CD4-positive, alpha-beta T cell treated with Interferon gamma for 1 hour (primary cell): ENCODE measurements at regions not wholly inside any gene's neighbourhood (a gene's known extent, or its start where the extent isn't known, plus 50 kb on each side); places are given as distances from the start of the nearest gene placed in this dataset.
"Not testable (repeated sequence)": the region's sequence is repeated elsewhere in the genome, so short reads cannot be mapped to it uniquely, and the experiment has no call there.

Source experiments
- DNase-seq: peaks from one replicate; pipeline ENCODE4 v3.0.0-alpha.2; 2020

DNA sequence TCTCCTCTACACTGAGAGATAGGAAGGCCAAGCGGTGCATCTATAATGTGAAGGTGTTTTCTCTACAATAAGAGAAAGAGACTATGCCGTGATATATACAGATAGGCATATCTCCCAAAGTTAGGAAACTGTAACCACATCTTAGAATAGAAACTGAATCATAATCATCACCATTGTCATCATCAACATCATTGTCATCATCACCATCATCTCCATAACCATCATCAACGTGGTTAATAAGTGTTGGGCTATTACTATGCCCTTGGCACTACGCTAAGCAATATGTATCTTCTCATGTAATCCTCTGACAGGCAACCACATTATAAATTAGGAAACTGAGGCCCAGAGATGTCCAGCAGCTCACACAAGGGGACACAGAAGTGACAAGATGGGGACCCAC lies 369.9 kb downstream of the ANAPC1 start:
- not testable (repeated sequence) for DNase-seq

GRCh38 chr2:111517050-111517720 lies 366.8 kb downstream of the ANAPC1 start:
- not testable (repeated sequence) for DNase-seq

- not testable (repeated sequence) for DNase-seq
Observed at GRCh38 chr2:111517721-111518053, 366.3 kb downstream of the ANAPC1 start.

DNA sequence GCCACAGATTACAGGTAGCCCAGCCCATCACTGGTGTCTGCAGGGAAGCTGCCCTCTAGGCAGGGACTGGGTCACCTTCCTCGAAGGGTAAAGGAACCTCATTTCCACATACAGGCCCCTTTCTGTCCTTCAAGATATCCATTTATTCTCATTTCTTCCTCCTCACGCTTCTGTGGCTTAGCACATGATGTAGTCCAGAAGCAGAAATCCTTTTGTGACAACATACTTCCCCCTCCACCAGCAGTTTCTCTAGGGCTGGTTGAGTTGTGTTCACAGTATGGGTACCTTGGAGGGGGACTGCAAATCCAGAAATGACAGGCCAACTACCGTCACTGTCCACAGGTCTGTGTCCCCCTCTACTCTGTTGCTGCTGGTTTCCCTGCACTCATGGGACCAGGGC lies 364.9 kb downstream of the ANAPC1 start:
- no peak for DNase-seq

DNA sequence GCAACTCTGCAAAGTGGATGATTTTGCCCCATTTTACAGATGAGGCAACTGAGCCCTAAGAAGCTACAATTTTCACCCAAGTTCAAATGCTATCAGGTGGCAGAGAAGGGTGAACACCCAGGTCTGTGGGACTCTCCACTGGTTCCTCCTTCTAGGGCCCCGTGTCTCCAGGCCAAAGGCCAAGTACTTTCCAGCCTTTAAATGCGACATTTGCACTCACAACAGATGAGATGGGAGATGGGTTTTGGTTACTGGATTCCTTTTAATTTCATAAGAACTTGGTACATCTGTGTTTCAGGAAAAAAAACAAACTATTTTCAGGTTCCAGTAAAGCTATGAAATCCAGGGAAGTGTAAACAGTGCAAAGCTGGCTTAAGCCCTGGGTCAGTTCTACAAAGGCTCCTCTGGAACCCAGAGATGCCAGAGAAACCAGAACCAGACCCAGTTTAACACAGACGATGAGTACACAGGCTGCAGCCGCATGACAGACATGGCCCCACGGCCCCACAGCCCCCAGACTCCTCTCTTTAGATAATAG lies 361.7 kb downstream of the ANAPC1 start:
- DNase-seq, result no peak

DNA sequence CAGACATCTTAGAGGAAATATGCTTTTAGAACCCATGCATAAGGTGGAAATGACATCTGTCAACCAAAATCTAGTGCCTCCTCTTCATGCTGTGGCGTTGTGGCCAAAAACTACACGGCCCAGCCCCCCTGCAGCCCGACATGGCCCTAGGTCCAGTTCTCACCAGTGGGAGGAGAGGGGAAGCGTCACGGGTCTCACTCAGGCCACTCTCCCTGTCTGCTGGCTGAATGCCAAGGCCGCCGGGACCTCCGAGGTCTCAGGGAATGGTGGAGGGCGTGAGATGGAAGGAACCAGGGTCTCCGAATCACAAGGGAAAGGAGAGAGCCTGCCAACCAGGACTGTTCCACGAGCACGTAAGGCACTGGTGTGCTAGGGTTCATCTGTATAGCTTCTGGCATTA lies 361.0 kb downstream of the ANAPC1 start:
- DNase-seq, result no peak

DNA sequence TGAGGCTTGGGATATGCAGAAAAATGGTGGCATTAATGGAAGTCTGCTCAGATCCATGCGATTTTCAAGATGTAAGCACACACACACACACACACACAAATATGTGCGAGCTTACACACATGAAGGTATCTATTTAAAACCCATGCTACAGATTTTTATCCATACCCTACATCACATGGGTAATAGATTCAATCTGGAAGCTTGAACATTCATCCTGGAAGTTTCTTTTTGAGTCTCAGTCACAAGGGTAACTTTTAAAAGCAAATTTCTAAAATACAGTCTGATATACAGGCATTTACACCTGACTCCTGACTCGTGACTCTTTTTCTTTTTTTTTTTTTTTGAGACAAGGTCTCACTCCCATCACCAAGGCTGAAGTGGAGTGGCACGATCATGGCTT lies 359.0 kb downstream of the ANAPC1 start:
- not testable (repeated sequence) for DNase-seq

- DNase-seq, result peak; percentile 11
Observed at GRCh38 chr2:111526041-111526639, 357.9 kb downstream of the ANAPC1 start.

- not testable (repeated sequence) for DNase-seq
Observed at GRCh38 chr2:111527707-111528400, 356.1 kb downstream of the ANAPC1 start.

DNA sequence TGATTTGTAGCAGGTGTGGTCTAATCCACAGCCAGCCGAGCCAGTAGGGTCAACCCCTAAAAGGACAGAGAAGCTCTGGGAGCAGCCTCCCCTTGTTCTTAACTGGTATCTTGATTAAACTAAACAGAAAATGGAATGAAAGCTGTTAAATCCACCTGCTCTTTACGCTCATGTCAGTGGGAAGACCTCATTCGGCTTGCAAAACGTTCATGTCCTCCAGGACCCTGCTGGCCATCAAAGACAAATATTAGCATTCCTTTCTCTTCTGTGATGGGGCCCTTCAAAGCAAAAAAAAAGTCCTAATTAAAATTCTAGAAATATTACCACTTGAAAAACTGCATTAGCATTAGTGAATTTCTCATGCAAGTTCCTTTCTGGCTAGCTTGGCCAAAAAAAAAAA lies 355.0 kb downstream of the ANAPC1 start:
- DNase-seq, result not testable (repeated sequence)

DNA sequence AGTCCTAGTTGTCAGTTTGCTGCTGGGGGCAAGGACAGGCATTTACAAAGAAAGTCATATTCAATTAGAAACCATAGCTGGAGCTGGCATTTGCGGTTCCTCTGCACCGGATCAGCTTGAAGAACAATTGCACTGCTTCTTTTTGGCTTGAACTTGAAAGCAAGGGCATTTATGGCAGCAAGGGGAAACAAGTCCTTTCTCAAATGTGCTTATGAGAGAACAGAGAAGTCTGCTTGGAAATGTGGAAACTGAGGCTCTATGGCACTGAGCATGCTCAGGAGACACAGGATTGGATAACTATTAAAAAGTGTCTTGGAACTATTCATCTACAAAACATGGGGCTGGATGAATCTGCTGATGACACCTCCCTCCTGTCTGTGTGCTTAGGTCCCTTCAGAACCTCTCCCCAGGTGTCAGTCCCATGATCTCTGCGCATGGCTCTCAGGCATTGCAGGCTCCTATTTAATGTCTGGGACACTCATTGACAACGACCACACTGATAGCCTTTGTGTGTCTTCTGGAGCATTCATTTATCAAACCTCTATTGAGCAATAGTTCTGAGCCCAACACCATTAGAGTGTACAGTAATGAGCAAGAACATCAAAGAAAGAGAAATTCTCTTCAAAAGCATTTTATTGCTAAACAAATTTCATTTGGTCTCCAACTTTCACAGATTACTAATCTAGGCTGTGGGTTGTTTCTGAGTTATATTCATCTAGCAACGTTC lies 353.6 kb downstream of the ANAPC1 start:
- not testable (repeated sequence) for DNase-seq

GRCh38 chr2:111532682-111533556 lies 351.1 kb downstream of the ANAPC1 start:
- not testable (repeated sequence) for DNase-seq

- DNase-seq, result not testable (repeated sequence)
Observed at GRCh38 chr2:111533557-111534247, 350.3 kb downstream of the ANAPC1 start.

DNA sequence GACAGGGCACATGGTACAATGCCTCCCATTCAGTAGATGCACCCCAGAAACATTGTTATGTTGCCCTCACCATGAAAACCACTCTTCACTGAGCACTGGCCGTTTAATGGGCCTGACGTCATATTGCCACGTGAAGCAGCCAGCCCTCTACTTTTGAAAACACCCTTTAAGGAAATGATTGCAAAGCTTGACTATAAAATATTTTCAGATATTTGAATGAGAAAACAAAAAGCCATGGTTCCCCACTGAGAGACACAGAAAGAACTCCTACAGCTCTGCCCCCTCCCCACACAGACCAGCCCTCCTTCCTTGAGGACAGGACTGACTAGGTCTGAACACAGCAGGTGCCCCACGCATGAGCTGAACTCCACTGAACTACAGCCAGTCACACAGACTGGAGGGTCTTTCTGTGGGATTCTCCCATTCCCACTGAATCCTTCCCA lies 349.1 kb downstream of the ANAPC1 start:
- DNase-seq, result peak; percentile 20

DNA sequence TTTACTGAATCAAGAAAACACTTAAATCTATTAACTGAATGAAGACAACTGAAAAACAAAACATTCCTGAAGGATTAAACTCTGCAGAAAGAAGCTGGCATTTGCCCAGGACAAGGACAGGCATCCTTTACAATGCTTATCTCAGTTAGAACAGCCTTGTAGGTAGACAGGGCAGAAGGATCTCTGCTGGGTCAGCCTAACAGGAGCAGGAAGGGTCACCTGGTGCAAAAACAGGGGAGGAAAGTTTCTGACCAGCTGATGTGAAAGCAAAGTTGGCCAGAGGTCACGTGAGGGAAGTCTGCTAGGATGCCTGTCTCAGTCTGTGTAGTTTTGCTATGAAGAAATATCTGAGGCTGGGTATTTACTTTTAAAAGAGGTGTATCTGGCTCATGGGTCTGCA lies 348.6 kb downstream of the ANAPC1 start:
- DNase-seq, result no peak

GRCh38 chr2:111537078-111537655 lies 346.8 kb downstream of the ANAPC1 start:
- no peak for DNase-seq

GRCh38 chr2:111539991-111540390 lies 344.0 kb downstream of the ANAPC1 start:
- DNase-seq, result not testable (repeated sequence)

DNA sequence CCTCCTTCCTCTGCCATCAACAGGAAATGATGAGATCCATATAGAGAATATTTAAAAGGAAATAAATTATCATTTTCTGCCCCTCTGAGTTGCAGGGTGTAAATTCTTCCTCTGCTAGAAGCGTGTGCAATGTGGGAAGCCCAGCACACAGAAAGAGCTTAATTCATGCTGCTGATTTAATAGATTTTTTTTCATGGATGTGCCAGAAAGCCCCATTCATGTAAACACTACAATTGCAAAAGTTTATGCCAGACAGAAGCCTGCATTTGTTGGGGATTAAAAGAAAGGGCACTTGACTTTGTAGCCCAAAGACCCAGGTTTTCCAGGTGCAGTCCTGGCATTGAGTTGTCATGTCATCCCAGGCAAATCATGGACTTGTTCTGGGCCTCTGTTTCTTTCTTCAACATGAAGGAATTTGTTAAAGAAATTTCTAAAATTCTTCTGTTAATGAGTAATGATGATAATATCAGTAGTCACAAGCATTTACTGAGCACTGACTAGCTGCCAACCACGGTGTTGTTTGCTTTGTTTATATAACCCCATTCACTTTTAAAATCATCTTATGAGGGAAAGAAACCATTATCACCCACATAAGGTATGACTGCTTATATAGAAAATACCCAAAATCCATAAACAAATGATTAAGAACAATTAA lies 341.7 kb downstream of the ANAPC1 start:
- not testable (repeated sequence) for DNase-seq

DNA sequence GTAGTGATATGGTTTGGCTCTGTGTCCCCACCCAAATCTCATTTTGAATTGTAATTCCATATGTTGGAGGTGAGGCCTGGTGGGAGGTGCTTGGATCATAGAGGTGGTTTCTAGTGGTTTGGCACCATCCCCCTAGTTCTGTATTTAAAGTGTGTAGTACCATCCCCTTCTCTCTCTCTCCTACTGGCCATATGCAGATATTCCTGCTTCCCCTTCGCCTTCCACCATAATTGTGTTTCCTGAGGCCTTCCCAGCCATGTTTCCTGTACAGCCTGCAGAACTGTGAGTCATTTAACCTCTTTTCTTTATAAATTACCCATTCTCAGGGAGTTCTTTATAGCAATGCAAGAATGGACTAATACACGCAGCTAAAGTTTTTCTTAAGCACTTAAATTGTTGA lies 340.0 kb downstream of the ANAPC1 start:
- DNase-seq, result not testable (repeated sequence)

DNA sequence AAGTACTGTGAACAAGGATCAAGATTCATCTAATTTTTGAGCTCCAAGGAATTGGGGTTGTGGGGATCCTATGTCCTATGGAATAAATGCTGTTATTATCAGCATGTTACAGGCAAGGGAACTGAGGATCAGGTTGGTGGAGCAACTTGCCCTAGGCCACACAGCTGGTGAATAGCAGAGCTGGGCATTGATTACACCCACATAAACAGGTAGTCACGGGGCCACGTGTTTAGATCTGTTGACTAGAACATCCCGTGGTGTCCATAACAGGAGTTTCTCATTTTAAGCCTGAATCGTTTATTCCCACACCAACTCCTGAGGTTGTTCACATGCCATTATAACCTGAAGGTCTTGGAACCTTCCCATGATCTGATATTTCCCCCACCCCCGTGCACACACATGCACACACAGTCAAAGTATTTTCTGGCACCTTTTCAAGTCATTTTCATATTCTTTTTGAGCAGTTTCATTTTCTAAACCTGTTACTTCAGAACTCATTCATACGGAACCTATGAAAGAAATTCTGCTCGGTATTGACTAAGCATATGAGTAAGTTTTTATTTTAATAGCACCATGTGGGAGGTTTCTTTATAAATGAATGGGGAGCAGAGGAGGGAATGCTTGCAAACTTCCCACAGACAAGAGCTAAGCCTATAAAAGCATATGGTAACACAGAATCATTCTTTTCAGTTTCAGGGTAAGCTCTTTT lies 338.1 kb downstream of the ANAPC1 start:
- not testable (repeated sequence) for DNase-seq
